ENCODE measurements at regions not wholly inside any gene's neighbourhood (a gene's known extent, or its start where the extent isn't known, plus 50 kb on each side); places are given as distances from the start of the nearest gene placed in this dataset.
"Not testable (repeated sequence)": the region's sequence is repeated elsewhere in the genome, so short reads cannot be mapped to it uniquely, and the experiment has no call there.

- no peaks in the 10 kb centered on the region for H3K27me3 Mint-ChIP-seq
- H3K36me3 Mint-ChIP-seq (ENCODE audit: low read depth), result peaks cover 14% of the 10 kb centered on the region
- peak overlapping the region; percentile 37 for H3K4me3 Mint-ChIP-seq
- H3K4me1 Mint-ChIP-seq, result peaks cover 5% of the 10 kb centered on the region
- ATAC-seq (replicated peaks), result peak; percentile 96
- peak overlapping the region; percentile 81 for H3K27ac Mint-ChIP-seq
- no peaks in the 10 kb centered on the region for H3K9me3 Mint-ChIP-seq
Observed at GRCh38 chrX:73977542-73978169, 125.1 kb upstream of the XIST start.

GRCh38 chrX:73967461-73967860 lies 114.9 kb upstream of the XIST start:
- H3K27me3 Mint-ChIP-seq, result not testable (repeated sequence)

GRCh38 chrX:73965833-73966232 lies 113.3 kb upstream of the XIST start:
- no peak overlapping the region for H3K4me3 Mint-ChIP-seq
- no peak overlapping the region for H3K27ac Mint-ChIP-seq
- no peaks in the 10 kb centered on the region for H3K4me1 Mint-ChIP-seq
- no peak for ATAC-seq (replicated peaks)
- H3K27me3 Mint-ChIP-seq, result no peaks in the 10 kb centered on the region
- H3K9me3 Mint-ChIP-seq, result no peaks in the 10 kb centered on the region
- peaks cover 40% of the 10 kb centered on the region for H3K36me3 Mint-ChIP-seq (ENCODE audit: low read depth)

More at GRCh38 chrX:73967461-73967860, 114.9 kb upstream of the XIST start:
- not testable (repeated sequence) for H3K4me1 Mint-ChIP-seq; H3K4me3 Mint-ChIP-seq; H3K9me3 Mint-ChIP-seq; ATAC-seq (replicated peaks); H3K27ac Mint-ChIP-seq
- peaks cover 47% of the 10 kb centered on the region for H3K36me3 Mint-ChIP-seq (ENCODE audit: low read depth)

GRCh38 chrX:73964579-73964978 lies 112.1 kb upstream of the XIST start:
- H3K4me3 Mint-ChIP-seq, result no peak overlapping the region

GRCh38 chrX:73963682-73964081 lies 111.2 kb upstream of the XIST start:
- ATAC-seq (replicated peaks), result no peak
- Mint-ChIP-seq H3K9me3 (no peaks in the 10 kb centered on the region), H3K27ac (no peak overlapping the region), H3K27me3 (no peaks in the 10 kb centered on the region), H3K4me3 (no peak overlapping the region), H3K4me1 (no peaks in the 10 kb centered on the region), H3K36me3 (ENCODE audit: low read depth) (peaks cover 40% of the 10 kb centered on the region)

More at GRCh38 chrX:73964579-73964978, 112.1 kb upstream of the XIST start:
- H3K9me3 Mint-ChIP-seq, result no peaks in the 10 kb centered on the region
- ATAC-seq (replicated peaks), result no peak
- no peaks in the 10 kb centered on the region for H3K4me1 Mint-ChIP-seq
- H3K27ac Mint-ChIP-seq, result no peak overlapping the region
- peaks cover 43% of the 10 kb centered on the region for H3K36me3 Mint-ChIP-seq (ENCODE audit: low read depth)
- H3K27me3 Mint-ChIP-seq, result no peaks in the 10 kb centered on the region

GRCh38 chrX:73962948-73963347 lies 110.4 kb upstream of the XIST start:
- Mint-ChIP-seq H3K4me3 (no peak overlapping the region), H3K4me1 (no peaks in the 10 kb centered on the region), H3K9me3 (no peaks in the 10 kb centered on the region), H3K36me3 (ENCODE audit: low read depth) (peaks cover 40% of the 10 kb centered on the region), H3K27me3 (no peaks in the 10 kb centered on the region), H3K27ac (no peak overlapping the region)
- ATAC-seq (replicated peaks), result no peak

GRCh38 chrX:73961867-73962266 lies 109.4 kb upstream of the XIST start:
- not testable (repeated sequence) for H3K27ac Mint-ChIP-seq; H3K27me3 Mint-ChIP-seq; ATAC-seq (replicated peaks); H3K9me3 Mint-ChIP-seq; H3K4me3 Mint-ChIP-seq; H3K4me1 Mint-ChIP-seq
- peaks cover 41% of the 10 kb centered on the region for H3K36me3 Mint-ChIP-seq (ENCODE audit: low read depth)

GRCh38 chrX:73944563-73944908 lies 92.0 kb upstream of the XIST start:
- H3K36me3 Mint-ChIP-seq (ENCODE audit: low read depth), result peaks cover 39% of the 10 kb centered on the region
- no peaks in the 10 kb centered on the region for H3K9me3 Mint-ChIP-seq
- H3K27ac Mint-ChIP-seq, result peak overlapping the region; percentile 98
- peak overlapping the region; percentile 93 for H3K4me3 Mint-ChIP-seq
- H3K27me3 Mint-ChIP-seq, result no peaks in the 10 kb centered on the region
- ATAC-seq (replicated peaks), result no peak
- H3K4me1 Mint-ChIP-seq, result peaks cover 4% of the 10 kb centered on the region

- peaks cover 4% of the 10 kb centered on the region for H3K4me1 Mint-ChIP-seq
- ATAC-seq (replicated peaks), result peak; percentile 100
- H3K27ac Mint-ChIP-seq, result peak overlapping the region; percentile 98
- H3K4me3 Mint-ChIP-seq, result peak overlapping the region; percentile 93
- H3K27me3 Mint-ChIP-seq, result no peaks in the 10 kb centered on the region
- peaks cover 33% of the 10 kb centered on the region for H3K36me3 Mint-ChIP-seq (ENCODE audit: low read depth)
- no peaks in the 10 kb centered on the region for H3K9me3 Mint-ChIP-seq
Observed at GRCh38 chrX:73943693-73944562, 91.4 kb upstream of the XIST start.

- no peaks in the 10 kb centered on the region for H3K27me3 Mint-ChIP-seq
- peaks cover 11% of the 10 kb centered on the region for H3K36me3 Mint-ChIP-seq (ENCODE audit: low read depth)
- ATAC-seq (replicated peaks), result no peak
- no peaks in the 10 kb centered on the region for H3K9me3 Mint-ChIP-seq
- H3K4me3 Mint-ChIP-seq, result no peak overlapping the region
- H3K27ac Mint-ChIP-seq, result no peak overlapping the region
- no peaks in the 10 kb centered on the region for H3K4me1 Mint-ChIP-seq
Observed at GRCh38 chrX:73940893-73941470, 88.5 kb upstream of the XIST start.

GRCh38 chrX:73937843-73938242 lies 85.3 kb upstream of the XIST start:
- ATAC-seq (replicated peaks); H3K36me3 Mint-ChIP-seq (ENCODE audit: low read depth); H3K4me3 Mint-ChIP-seq; H3K9me3 Mint-ChIP-seq; H3K27ac Mint-ChIP-seq; H3K4me1 Mint-ChIP-seq; H3K27me3 Mint-ChIP-seq: not testable (repeated sequence)

- Mint-ChIP-seq H3K4me3 (no peak overlapping the region), H3K27me3 (no peaks in the 10 kb centered on the region), H3K9me3 (no peaks in the 10 kb centered on the region), H3K4me1 (no peaks in the 10 kb centered on the region), H3K27ac (no peak overlapping the region), H3K36me3 (ENCODE audit: low read depth) (no peaks in the 10 kb centered on the region)
- no peak for ATAC-seq (replicated peaks)
Observed at GRCh38 chrX:73932522-73932921, 80.0 kb upstream of the XIST start.

- H3K9me3 Mint-ChIP-seq, result no peaks in the 10 kb centered on the region
- no peak for ATAC-seq (replicated peaks)
- H3K4me3 Mint-ChIP-seq, result no peak overlapping the region
- no peaks in the 10 kb centered on the region for H3K36me3 Mint-ChIP-seq (ENCODE audit: low read depth)
- H3K27me3 Mint-ChIP-seq, result no peaks in the 10 kb centered on the region
- H3K4me1 Mint-ChIP-seq, result no peaks in the 10 kb centered on the region
- H3K27ac Mint-ChIP-seq, result no peak overlapping the region
Observed at GRCh38 chrX:73930300-73930699, 77.8 kb upstream of the XIST start.

- Mint-ChIP-seq H3K4me3 (no peak overlapping the region), H3K9me3 (no peaks in the 10 kb centered on the region), H3K27ac (no peak overlapping the region), H3K27me3 (no peaks in the 10 kb centered on the region), H3K36me3 (ENCODE audit: low read depth) (no peaks in the 10 kb centered on the region), H3K4me1 (no peaks in the 10 kb centered on the region)
- no peak for ATAC-seq (replicated peaks)
Observed at GRCh38 chrX:73922856-73923455, 70.4 kb upstream of the XIST start.
